ENCODE measurements at regions not wholly inside any gene's neighbourhood (a gene's known extent, or its start where the extent isn't known, plus 50 kb on each side); places are given as distances from the start of the nearest gene placed in this dataset.

GRCh38 chr11:27858866-27859265 is 158.6 kb upstream of the BDNF start:
- DNase-seq (ENCODE audit: low spot score) = no peak

GRCh38 chr11:27857588-27857987 is 157.3 kb upstream of the BDNF start:
- no peak for DNase-seq (ENCODE audit: low spot score)

GRCh38 chr11:27857014-27857413 is 156.8 kb upstream of the BDNF start:
- DNase-seq (ENCODE audit: low spot score) = no peak

- DNase-seq (ENCODE audit: low spot score) = no peak
Measured at GRCh38 chr11:27848423-27848822, 148.2 kb upstream of the BDNF start.

GRCh38 chr11:27847496-27847895 is 147.2 kb upstream of the BDNF start:
- no peak for DNase-seq (ENCODE audit: low spot score)

GRCh38 chr11:27842290-27842689 is 142.0 kb upstream of the BDNF start:
- no peak for DNase-seq (ENCODE audit: low spot score)

GRCh38 chr11:27841023-27841422 is 140.8 kb upstream of the BDNF start:
- DNase-seq (ENCODE audit: low spot score) = no peak

GRCh38 chr11:27839226-27839913 is 139.1 kb upstream of the BDNF start:
- DNase-seq (ENCODE audit: low spot score) = no peak

GRCh38 chr11:27838674-27839073 is 138.4 kb upstream of the BDNF start:
- no peak for DNase-seq (ENCODE audit: low spot score)

GRCh38 chr11:27837895-27838563 is 137.8 kb upstream of the BDNF start:
- DNase-seq (ENCODE audit: low spot score) = no peak

GRCh38 chr11:27830206-27830605 is 130.0 kb upstream of the BDNF start:
- DNase-seq (ENCODE audit: low spot score) = no peak

GRCh38 chr11:27820249-27820648 is 120.0 kb upstream of the BDNF start:
- no peak for DNase-seq (ENCODE audit: low spot score)

- DNase-seq (ENCODE audit: low spot score) = no peak
Measured at GRCh38 chr11:27816197-27816596, 115.9 kb upstream of the BDNF start.

- no peak for DNase-seq (ENCODE audit: low spot score)
Measured at GRCh38 chr11:27812341-27812740, 112.1 kb upstream of the BDNF start.

- no peak for DNase-seq (ENCODE audit: low spot score)
Measured at GRCh38 chr11:27807596-27807995, 107.3 kb upstream of the BDNF start.

GRCh38 chr11:27806122-27806521 is 105.9 kb upstream of the BDNF start:
- DNase-seq (ENCODE audit: low spot score) = no peak

- no peak for DNase-seq (ENCODE audit: low spot score)
Measured at GRCh38 chr11:27795955-27796861, 96.0 kb upstream of the BDNF start.

- no peak for DNase-seq (ENCODE audit: low spot score)
Measured at GRCh38 chr11:27786864-27787263, 86.6 kb upstream of the BDNF start.

- no peak for DNase-seq (ENCODE audit: low spot score)
Measured at GRCh38 chr11:27786331-27786730, 86.1 kb upstream of the BDNF start.

GRCh38 chr11:27783701-27784355 is 83.6 kb upstream of the BDNF start:
- no peak for DNase-seq (ENCODE audit: low spot score)

GRCh38 chr11:27777033-27777432 is 76.8 kb upstream of the BDNF start:
- DNase-seq (ENCODE audit: low spot score) = no peak

- DNase-seq (ENCODE audit: low spot score) = no peak
Measured at GRCh38 chr11:27773884-27774283, 73.6 kb upstream of the BDNF start.
